Upper lobe of right lung (tissue), 1 donor: ENCODE measurements at regions not wholly inside any gene's neighbourhood (a gene's known extent, or its start where the extent isn't known, plus 50 kb on each side); places are given as distances from the start of the nearest gene placed in this dataset.

Experiments used
- ATAC-seq: fragments of 200-7000 bp; cut with Tn5 transposase; one replicate; pipeline ENCODE4 v1.9.1; 2020; ENCODE audit warnings: mild to moderate bottlenecking, moderate library complexity
- DNase-seq: peaks from one replicate; pipeline ENCODE4 v3.0.0-alpha.2; 2020
- H3K27ac ChIP-seq: fragments of 200-600 bp; one replicate; pipeline ENCODE4 v1.8.0; 2022
- H3K27me3 ChIP-seq: fragments of 200-600 bp; one replicate; pipeline ENCODE4 v1.8.0; 2022; ENCODE audit warnings: mild to moderate bottlenecking
- H3K36me3 ChIP-seq: fragments of 200-600 bp; one replicate; pipeline ENCODE4 v1.8.0; 2022
- H3K4me1 ChIP-seq: fragments of 200-600 bp; one replicate; pipeline ENCODE4 v1.8.0; 2022
- H3K4me3 ChIP-seq: fragments of 200-600 bp; one replicate; pipeline ENCODE4 v1.8.0; 2022; ENCODE audit warnings: mild to moderate bottlenecking
- H3K9me3 ChIP-seq: fragments of 200-600 bp; one replicate; pipeline ENCODE4 v1.8.0; 2022
- CTCF ChIP-seq: fragments of 200-600 bp; IDR thresholded peaks from one replicate; pipeline ENCODE4 v1.8.0; 2022; ENCODE audit warnings: antibody characterized with exemption
- intact Hi-C: fragments of 100-400 bp; cut with DNase I; formaldehyde crosslinking; loops from one replicate; pipeline ENCODE4 v1.11.0; 2022
- donor health status: DM: no; HTN: yes; CAD: no; lungs with severe emphysema.

GRCh38 chrX:39897741-39898097 lies 200.0 kb downstream of the BCOR start:
- peak overlapping the region; percentile 24 for H3K27ac ChIP-seq
- no peaks in the 10 kb centered on the region for H3K27me3 ChIP-seq
- H3K4me1 ChIP-seq, result peaks cover 4% of the 10 kb centered on the region
- ATAC-seq, result peak; percentile 32
- no peak overlapping the region for H3K4me3 ChIP-seq
- intact Hi-C loops, result no loop called here
- no peaks in the 10 kb centered on the region for H3K9me3 ChIP-seq
- no peak for DNase-seq
- TF ChIP-seq CTCF, result no peak
- H3K36me3 ChIP-seq, result no peaks in the 10 kb centered on the region

- Histone ChIP-seq H3K27me3 (no peaks in the 10 kb centered on the region), H3K27ac (peak overlapping the region; percentile 24), H3K9me3 (no peaks in the 10 kb centered on the region), H3K4me1 (peaks cover 4% of the 10 kb centered on the region), H3K36me3 (no peaks in the 10 kb centered on the region), H3K4me3 (no peak overlapping the region)
- no peak for ATAC-seq
- intact Hi-C loops, result no loop called here
- no peak for DNase-seq
- no peak for TF ChIP-seq CTCF
These were observed 199.6 kb downstream of the BCOR start for GRCh38 chrX:39898147-39898546.

- Histone ChIP-seq H3K27me3 (no peaks in the 10 kb centered on the region), H3K27ac (no peak overlapping the region), H3K36me3 (no peaks in the 10 kb centered on the region), H3K4me3 (no peak overlapping the region), H3K4me1 (peaks cover 4% of the 10 kb centered on the region), H3K9me3 (no peaks in the 10 kb centered on the region)
- no peak for TF ChIP-seq CTCF
- no peak for DNase-seq
- no peak for ATAC-seq
- intact Hi-C loops, result no loop called here
These were observed 198.7 kb downstream of the BCOR start for GRCh38 chrX:39899059-39899458.

- H3K27ac ChIP-seq, result no peak overlapping the region
- no peaks in the 10 kb centered on the region for H3K27me3 ChIP-seq
- DNase-seq (no peak), ATAC-seq (no peak)
- H3K36me3 ChIP-seq, result no peaks in the 10 kb centered on the region
- intact Hi-C loops, result no loop called here
- no peak overlapping the region for H3K4me3 ChIP-seq
- H3K4me1 ChIP-seq, result peaks cover 4% of the 10 kb centered on the region
- H3K9me3 ChIP-seq, result no peaks in the 10 kb centered on the region
- TF ChIP-seq CTCF, result no peak
These were observed 197.6 kb downstream of the BCOR start for GRCh38 chrX:39899856-39900776.

GRCh38 chrX:39900777-39901170 lies 197.0 kb downstream of the BCOR start:
- peaks cover 4% of the 10 kb centered on the region for H3K4me1 ChIP-seq
- no peaks in the 10 kb centered on the region for H3K36me3 ChIP-seq
- ATAC-seq (no peak), DNase-seq (no peak)
- H3K27ac ChIP-seq, result no peak overlapping the region
- H3K4me3 ChIP-seq, result no peak overlapping the region
- intact Hi-C loops, result no loop called here
- TF ChIP-seq CTCF, result no peak
- H3K27me3 ChIP-seq, result no peaks in the 10 kb centered on the region
- H3K9me3 ChIP-seq, result no peaks in the 10 kb centered on the region
